HepG2 (cell line): ENCODE measurements at regions not wholly inside any gene's neighbourhood (a gene's known extent, or its start where the extent isn't known, plus 50 kb on each side); places are given as distances from the start of the nearest gene placed in this dataset.

Experiments
- TF ChIP-seq, protein P1 (sequence below): sonication (generic); formaldehyde crosslinking; IDR thresholded peaks from 2 replicates; pipeline ENCODE4 v1.5.0; 2020; ENCODE audit warnings: mild to moderate bottlenecking, missing genetic modification reagents, moderate library complexity
- TF ChIP-seq, protein P2 (sequence below), 2 experiments: sonication (generic) in 1 of 2; formaldehyde crosslinking in 1 of 2; IDR thresholded peaks; 2 replicates each; pipeline versions ENCODE4 v1.4.0 to v1.6.1; 2018 to 2020; ENCODE audit warnings: missing genetic modification reagents in 2 of 2, borderline replicate concordance in 1 of 2, low read depth in 1 of 2, mild to moderate bottlenecking in 1 of 2, missing biosample characterization in 1 of 2

DNA sequence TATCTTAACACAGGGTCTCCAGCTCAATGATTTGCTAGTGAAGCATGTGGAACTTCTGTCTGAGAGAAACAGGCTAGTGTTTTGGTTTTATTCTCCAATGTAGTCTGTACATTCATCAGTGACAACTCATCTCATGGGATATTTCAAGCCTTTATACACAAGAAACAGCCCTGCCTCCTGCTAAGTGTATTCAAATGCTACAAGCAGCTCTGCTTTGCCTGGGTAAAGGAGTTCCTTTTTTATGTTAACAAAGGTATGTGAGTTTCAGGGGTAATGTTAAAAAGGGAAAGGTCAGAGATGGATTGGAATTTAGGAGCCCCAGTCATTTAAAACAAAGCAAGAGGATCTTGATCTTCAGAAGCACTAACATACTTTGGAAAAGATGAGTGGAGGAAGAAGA is 498.7 kb downstream of the ISL1 start:
- TF ChIP-seq, protein P1, sequence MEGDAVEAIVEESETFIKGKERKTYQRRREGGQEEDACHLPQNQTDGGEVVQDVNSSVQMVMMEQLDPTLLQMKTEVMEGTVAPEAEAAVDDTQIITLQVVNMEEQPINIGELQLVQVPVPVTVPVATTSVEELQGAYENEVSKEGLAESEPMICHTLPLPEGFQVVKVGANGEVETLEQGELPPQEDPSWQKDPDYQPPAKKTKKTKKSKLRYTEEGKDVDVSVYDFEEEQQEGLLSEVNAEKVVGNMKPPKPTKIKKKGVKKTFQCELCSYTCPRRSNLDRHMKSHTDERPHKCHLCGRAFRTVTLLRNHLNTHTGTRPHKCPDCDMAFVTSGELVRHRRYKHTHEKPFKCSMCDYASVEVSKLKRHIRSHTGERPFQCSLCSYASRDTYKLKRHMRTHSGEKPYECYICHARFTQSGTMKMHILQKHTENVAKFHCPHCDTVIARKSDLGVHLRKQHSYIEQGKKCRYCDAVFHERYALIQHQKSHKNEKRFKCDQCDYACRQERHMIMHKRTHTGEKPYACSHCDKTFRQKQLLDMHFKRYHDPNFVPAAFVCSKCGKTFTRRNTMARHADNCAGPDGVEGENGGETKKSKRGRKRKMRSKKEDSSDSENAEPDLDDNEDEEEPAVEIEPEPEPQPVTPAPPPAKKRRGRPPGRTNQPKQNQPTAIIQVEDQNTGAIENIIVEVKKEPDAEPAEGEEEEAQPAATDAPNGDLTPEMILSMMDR (CRISPR knock-in tag), result no peak
- TF ChIP-seq, protein P2, sequence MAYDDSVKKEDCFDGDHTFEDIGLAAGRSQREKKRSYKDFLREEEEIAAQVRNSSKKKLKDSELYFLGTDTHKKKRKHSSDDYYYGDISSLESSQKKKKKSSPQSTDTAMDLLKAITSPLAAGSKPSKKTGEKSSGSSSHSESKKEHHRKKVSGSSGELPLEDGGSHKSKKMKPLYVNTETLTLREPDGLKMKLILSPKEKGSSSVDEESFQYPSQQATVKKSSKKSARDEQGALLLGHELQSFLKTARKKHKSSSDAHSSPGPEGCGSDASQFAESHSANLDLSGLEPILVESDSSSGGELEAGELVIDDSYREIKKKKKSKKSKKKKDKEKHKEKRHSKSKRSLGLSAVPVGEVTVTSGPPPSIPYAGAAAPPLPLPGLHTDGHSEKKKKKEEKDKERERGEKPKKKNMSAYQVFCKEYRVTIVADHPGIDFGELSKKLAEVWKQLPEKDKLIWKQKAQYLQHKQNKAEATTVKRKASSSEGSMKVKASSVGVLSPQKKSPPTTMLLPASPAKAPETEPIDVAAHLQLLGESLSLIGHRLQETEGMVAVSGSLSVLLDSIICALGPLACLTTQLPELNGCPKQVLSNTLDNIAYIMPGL (CRISPR knock-in tag; IDR thresholded peaks at IDR 0.05; ENCODE audit: borderline replicate concordance in 1 of 2, low read depth in 1 of 2), result no peak
